GM18508 (cell line): ENCODE measurements at regions not wholly inside any gene's neighbourhood (a gene's known extent, or its start where the extent isn't known, plus 50 kb on each side); places are given as distances from the start of the nearest gene placed in this dataset.
"Not testable (repeated sequence)": the region's sequence is repeated elsewhere in the genome, so short reads cannot be mapped to it uniquely, and the experiment has no call there.

Experiments
- ATAC-seq: cut with Tn5 transposase; IDR thresholded peaks from one replicate; pipeline ENCODE4 v1.9.1; 2021; ENCODE audit warnings: moderate number of reproducible peaks; ENCODE audit not compliant: insufficient read depth, unreplicated experiment

DNA sequence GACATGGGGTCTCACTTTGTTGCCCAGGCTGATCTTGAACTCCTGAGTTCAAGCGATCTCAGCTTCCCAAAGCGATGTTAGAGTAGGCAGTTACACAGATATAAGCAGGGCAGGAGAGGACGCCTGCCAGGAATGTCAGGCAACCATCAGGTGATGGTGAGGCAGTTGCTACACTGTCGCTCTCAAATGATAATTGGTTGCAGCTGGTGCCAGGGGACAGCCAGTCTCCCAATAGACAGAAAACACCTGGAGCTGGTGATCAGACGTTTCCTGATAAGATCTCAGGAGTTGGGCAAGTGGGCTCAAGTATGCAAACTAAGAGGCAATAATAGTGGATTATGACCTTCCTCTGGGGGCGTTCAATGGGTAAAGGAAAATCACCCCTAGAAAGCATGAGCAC lies 163.1 kb upstream of the RGPD4 start:
- no peak for ATAC-seq

DNA sequence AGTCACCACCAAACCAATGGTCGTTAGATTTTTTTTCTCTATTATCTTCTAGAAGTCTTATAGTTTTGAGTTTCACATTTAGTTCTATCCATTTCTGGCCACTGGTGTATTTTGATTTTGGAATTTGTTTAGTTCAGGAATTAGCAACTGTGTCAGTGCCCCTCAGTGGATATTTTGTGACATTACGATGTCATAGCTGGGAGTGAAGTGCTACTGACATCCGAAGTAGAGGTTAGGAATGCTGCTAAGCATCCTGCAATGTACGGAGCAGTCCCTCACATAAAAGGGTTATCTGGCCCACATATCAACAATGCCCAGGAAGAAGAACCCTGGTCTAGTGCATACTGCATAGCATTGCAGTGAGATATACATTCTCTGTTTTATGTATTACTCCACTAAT lies 157.4 kb upstream of the RGPD4 start:
- ATAC-seq: no peak

DNA sequence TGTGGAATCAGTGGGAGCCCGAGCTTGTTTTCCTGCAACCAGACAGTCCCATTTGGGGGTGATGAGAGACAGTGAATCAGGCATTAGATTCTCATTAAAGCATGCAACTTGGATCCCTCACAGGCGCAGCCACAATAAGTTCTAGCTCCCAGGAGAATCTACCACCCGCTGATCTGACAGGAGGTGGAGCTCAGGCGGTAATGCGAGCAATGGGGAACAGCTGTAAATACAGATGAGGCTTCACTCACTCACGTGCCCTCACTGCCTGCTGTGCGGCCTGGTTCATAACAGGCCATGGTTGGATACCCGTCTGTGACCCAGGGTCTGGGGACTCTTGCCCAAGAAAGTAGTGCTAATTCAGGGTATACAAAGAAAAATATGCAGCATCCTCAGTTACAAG lies 144.8 kb upstream of the RGPD4 start:
- no peak for ATAC-seq

DNA sequence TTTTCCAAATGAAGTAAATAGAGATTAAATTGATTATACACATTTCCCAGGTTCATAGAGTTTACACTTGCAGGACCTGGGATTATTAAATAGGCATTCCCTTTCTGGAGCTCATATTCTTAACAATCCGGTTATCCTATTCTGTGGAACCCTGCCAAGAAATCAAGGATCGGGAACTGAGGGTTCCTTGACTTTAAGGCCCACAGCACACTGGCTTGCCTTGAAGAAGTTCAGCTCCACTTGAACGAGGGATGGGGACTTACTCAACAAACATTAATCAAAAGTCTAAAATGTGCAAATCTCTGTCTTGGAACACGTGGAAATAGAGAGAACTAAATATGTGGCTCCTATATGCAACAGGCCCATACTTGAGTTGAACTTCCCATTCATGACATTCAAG lies 142.3 kb upstream of the RGPD4 start:
- ATAC-seq: no peak

DNA sequence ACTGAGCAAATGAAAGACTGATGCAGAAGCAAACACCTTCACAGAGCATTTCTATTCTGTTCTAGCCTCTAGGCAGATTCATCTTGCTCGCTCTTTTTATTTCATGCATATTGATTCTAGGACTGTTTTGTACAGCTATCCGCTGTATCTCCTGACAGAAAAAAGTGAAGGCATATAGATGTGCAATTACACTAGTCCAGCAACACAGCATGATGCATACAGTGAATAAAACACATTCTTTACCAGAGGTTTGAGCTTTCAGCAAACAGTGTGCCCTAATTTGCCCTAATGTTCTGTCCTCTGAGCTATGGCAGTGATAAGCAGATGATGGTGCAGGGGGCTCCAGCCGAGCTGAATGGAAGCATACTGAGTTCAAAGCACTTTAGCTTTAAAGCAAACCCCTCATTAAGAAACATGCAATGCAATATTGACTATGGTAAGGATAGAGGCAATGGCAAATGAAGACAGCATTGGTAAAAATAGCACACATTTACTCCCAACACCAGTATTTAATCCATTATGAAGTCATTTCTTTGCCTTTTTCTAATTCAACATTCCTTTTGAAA lies 141.2 kb upstream of the RGPD4 start:
- ATAC-seq: no peak

DNA sequence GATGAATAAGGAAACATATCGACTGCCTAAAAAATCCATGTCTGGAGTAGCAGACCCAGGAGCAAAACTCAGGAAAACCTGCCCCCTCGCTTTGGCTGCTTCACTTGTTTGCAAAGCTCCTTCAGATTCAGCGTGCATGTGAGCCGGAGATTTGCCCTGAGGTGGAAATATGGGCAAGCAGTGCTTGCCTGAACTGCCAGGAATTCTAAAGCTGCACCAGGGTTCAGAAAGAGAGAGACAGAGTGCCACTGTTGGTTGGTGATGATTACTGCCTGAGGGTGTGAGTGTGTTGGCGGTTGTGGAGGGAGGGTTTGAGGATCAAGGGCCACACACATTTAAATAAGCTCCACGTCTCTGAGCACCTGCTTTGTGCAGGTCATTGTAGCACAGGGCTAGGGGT lies 139.6 kb upstream of the RGPD4 start:
- ATAC-seq: no peak

DNA sequence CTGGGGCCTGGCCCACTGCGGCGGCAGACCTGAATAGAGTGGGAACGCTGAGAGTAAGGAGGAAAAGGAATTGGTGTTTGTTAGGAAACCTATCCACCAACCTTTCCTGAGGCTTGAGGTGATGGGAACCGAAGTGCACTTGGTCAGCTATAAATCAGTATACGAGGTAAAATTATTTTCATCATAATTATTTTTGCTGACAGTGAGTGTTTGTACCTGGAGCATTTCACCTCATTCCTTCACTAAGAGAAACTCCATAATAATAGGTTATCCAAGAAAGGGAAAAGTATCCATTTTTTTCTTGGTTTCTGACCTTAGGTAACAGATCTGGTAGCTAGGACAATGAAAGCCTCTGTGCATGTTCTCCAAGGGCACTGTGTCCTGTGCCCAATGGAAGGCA lies 138.6 kb upstream of the RGPD4 start:
- ATAC-seq: no peak

DNA sequence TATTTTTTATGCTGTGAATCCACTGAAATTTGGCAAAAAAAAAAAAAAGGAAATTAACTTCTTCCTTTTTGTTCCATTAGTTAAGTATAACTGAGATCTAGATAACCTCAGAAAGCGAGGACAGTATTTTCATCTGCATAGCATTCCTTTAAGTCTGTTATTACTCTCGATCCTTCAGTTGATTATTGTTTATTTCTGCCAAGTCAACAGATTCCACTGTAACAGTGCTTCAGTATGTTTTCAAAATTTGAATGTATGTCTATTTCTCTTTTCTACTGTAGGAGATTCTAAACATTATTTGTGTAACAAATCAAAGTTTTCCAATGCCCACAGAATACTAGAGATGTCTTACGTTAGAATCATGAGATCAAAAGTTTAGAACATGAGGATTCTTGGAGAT lies 133.1 kb upstream of the RGPD4 start:
- ATAC-seq: no peak

DNA sequence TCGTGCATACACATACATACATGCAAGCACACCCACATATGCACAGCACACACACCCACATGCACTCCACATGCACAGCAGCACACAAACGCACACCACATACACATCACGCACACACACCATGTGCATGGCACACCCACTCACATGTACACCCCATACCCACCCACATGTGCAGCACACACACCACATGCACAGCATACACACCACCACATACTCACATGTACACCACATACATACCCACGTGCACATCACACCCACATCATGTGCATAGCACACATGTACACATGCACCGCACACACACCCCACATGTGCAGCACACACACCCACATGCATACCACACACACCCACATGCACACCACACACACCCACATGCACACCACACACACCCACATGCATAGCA lies 132.0 kb upstream of the RGPD4 start:
- ATAC-seq: no peak

DNA sequence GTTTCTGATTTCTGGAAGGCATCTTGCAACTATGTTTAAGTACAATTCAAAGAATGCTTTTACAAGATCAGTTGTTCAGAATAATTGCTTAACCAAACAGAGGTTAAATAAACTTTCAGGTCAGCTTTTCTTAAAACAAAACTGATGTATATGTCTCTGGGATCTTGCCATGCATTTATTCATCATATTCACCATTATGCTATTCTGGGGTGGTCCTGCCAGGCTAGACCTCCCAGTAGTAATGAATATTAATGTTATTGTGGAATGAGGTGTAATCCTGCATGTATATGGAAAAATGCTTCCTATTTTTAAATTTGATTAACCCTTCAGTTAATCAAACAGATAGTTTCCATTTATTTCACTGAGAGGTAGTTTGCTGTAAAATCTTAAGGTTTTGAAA lies 129.3 kb upstream of the RGPD4 start:
- ATAC-seq: no peak

DNA sequence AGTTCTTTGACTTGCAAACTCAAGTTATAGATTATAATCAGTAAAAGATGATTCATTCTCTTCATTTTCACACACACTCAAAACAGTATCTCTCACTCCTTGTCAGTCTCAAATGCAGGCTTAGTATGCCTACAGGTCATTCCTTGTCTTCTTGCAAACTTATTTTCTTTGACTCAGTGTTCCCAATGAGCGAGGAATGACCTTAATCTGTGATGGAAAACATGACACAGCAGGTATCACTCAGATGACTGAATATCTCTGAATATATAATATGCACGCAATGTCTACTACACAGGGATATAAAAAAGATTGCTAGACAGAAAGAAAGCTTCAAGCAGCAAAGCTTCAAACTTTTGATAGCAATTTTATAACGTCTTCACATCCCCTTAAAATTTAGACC lies 127.8 kb upstream of the RGPD4 start:
- no peak for ATAC-seq

DNA sequence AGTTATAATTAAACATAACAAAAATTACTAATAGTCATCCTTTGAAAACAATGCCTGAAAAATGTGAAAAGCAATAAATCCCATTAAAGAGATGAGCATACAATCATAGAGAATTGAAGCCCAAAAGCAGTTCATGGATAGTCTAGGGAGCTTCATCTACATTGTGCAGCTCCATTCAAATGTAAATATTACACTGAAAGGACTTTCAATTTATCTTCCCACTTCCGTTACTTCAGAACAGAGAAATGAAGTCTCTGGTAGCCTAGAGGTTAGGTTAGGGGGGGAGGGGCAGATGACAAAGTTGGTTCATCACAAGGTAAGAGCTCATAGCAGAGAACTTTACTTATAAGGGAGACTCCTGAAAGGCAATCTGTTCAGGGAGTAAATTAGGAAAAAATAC lies 126.6 kb upstream of the RGPD4 start:
- ATAC-seq: no peak

DNA sequence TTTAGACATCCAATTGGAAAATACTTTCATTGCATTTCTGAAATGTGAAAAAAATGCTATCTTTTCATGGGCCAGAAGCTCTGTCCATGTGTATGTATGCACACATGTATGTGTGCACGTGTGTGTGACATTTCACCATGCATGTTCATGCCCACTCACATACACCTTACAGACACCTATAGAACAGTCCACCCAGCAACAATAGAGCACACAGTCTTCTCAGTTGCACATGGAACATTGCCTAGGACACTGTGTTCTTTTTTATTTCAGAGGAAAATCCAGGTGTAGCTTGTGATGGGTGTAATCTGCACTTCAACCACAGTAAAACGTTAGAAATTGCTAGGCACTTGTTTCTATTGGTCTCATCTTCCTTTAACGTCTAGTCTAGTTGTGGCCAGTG lies 114.8 kb upstream of the RGPD4 start:
- no peak for ATAC-seq

DNA sequence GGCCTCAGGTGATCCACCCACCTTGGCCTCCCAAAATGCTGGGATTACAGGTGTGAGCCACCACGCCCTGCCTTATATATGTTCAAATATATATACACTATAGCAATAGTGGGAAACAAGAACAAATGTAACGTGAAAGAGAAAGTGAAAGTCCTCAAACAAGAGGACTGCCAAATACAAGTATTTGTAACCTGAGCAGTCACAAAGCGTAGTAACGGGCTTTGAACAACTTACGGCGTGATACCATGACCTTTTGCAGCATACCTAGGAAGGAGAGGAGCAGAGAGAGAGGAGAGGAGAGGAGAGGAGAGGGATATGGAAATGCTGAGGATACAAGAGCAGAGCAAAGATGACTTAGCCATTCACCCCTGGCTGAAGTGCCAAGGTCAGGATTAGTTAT lies 113.8 kb upstream of the RGPD4 start:
- ATAC-seq: no peak

DNA sequence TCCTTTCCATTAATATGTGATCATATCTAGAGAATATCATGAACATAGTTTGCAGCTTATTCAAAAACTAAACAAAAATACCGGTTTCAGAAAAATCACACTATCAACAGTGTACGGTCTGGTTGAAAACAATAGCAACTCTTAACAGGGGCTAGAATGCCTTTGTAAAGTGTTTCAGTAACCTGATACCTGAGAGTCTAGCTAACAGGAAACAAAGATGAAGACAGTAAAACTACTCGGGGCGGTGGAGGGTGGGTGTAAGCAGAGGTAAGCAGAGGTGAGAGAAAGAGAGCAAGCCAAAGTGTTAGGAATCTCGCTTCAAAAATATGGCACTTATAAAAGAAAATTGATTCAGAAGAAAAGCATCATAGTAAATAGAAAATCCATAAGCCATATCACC lies 109.0 kb upstream of the RGPD4 start:
- no peak for ATAC-seq

DNA sequence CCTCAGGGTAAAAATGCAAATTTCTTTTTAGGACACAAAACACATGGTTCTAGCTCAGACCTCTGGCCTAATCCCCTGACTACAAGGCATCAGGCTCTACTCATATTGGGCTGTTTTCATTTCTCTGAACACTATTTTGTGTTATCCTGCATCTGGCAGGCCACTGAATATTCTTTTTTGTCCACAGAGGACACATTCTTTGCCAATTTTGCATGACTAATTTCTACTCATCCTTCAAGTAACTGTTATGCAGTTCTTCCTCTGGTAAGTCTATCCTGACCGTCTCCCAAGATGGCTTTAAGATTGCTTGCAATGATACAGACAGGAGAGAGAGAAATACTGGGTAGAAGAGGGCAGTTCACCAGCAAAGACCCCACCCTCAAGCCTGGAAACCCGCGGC lies 107.6 kb upstream of the RGPD4 start:
- ATAC-seq: no peak

DNA sequence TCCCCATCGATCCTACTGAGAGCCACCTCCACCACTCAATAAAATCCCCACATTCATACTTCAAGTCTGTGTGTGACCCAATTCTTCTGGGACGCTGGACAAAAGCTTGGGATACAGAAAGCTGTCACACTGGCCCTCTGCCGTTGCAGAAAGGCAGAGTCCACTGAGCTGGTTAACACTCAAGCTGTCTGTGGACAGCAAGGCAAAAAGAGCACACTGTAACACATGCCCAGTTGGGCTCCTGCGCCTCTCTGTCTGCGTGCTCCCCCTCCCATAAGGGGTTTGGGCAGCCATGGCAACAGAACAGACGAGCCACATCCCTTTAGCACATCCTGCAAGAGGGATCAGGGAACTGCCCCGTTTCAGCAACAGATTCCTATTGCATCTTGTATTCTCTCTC lies 106.9 kb upstream of the RGPD4 start:
- no peak for ATAC-seq

DNA sequence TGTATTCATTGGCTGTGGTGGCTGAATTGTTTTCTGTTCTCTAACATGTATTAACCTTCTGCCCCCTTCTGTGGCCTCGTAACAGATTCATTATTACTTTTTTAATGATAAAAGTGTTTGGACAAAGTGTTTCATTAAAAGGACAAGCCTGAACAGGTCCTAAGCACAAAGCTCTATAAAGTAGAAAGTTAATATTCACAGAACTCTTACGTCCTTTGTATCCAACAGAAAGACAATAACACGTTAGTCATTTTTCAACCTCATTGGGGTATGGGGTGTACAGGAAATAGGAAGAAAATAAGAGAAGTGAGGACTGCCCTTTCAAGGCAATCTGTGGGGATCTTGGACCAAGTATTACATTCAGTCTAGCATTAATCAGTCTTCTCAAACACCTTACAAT lies 105.5 kb upstream of the RGPD4 start:
- ATAC-seq: no peak

DNA sequence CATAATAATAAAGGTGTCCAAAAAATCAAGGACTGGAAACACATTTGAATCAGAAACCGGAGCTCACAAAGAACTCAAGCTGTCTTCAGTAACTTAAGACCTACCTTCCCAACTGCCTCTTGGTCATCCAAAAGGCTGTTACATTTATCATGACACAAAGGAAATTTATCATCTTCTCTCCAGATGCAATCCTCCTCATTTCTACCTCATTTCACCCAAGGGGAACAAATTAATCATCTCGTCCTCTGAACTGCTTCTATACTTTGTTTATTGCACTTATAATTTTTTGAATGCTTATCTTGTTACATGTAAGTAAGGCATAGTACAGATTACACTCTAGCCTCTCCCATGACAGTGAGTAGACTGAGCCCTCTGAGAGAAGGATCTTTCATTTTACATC lies 105.1 kb upstream of the RGPD4 start:
- ATAC-seq: no peak

DNA sequence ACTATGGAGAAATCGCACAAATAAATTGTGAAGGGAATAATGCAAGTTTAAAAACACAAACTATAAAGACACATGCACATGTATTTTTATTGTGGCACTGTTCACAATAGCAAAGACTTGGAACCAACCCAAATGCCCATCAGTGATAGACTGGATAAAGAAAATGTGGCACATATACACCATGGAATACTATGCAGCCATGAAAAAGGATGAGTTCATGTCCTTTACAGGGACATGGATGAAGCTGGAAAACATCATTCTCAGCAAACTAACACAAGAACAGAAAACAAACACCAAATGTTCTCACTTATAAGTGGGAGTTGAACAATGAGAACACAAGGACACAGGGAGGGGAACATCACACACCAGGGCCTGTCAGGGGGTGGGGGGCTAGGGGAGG lies 100.9 kb upstream of the RGPD4 start:
- not testable (repeated sequence) for ATAC-seq

DNA sequence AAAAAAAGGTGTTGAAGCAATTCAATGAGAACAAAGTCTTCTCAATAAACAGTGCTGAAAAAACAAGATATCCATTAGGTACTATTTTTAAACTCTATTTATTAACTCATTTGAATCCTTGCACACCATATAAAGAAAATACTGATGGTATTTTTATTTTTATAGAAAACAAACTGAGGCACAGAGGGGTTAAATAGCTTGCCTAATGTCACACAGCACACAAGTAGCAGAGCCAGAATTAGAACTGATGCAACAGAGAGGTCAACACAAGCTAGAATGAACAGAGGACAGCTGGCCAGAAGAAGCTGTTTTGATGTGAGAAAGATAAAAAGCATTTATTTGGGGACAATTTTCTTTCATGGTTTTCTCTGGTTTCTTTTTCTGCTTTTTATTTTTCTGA lies 99.4 kb upstream of the RGPD4 start:
- no peak for ATAC-seq

DNA sequence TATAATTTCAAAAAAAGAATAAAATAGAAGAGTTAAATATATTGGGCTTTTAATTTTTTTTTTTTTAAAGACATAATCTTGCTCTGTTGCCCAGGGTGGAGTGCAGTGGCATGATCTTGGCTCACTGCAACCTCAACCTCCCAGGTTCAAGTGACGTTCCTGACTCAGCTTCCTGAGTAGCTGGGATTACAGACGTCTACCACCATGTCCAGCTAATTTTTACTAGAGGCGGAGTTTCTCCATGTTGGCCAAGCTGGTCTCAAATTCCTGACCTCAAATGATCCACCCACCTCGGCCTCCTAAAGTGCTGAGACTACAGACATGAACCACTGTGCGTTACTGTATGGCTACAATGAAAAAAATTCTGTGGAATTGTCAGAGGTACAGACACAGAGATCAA lies 98.1 kb upstream of the RGPD4 start:
- ATAC-seq: no peak

DNA sequence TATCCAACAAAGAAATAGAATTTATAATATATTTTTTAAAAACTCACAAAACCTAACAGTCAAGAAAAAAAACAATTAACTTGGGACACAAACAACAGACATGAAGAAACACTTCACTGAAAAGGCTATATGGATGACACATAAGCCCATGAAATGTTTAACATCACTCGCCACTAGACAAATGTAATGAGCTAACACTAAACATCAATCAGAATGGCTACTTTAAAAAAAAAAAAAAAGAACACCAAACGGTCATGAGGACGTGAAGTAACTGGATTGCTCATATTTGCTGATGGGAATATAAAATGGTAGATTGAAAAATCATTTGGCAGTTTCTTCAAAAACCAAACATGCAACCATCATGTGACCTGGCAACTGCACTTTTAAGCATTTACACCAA lies 97.3 kb upstream of the RGPD4 start:
- no peak for ATAC-seq
